ENCODE measurements at regions not wholly inside any gene's neighbourhood (a gene's known extent, or its start where the extent isn't known, plus 50 kb on each side); places are given as distances from the start of the nearest gene placed in this dataset.

- DNase-seq: no peak
Observed at GRCh38 chr10:78870458-78870857, 198.3 kb upstream of the ZMIZ1 start.

GRCh38 chr10:78871796-78872195 lies 197.0 kb upstream of the ZMIZ1 start:
- no peak for DNase-seq

GRCh38 chr10:78873413-78873812 lies 195.4 kb upstream of the ZMIZ1 start:
- DNase-seq: no peak

DNA sequence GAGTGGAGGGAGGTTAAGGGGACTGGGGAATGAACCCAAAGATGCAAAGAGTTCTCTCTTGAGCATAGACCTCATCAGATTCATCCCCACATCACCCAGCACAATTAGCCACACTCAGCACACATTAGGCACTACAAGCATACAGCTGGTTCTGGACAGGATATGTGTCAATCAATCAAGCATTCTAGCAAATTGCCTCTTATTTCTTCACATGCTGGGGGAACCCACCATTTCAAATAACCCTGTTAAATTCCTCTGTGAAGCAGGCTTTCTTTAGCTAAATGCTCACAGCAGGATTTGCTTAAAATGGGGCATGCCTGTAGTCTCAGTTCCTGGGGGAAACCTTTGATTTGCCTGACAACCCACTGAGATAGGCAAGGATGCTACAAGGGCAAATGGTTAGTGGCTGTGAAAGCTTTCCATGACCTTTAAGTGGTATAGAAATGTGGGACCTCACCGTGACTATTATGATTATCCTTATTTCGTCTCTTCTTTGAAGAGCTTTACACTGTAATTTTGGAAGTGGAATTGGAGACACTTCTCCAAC lies 193.4 kb upstream of the ZMIZ1 start:
- DNase-seq: no peak

- no peak for DNase-seq
Observed at GRCh38 chr10:78875932-78876331, 192.8 kb upstream of the ZMIZ1 start.

DNA sequence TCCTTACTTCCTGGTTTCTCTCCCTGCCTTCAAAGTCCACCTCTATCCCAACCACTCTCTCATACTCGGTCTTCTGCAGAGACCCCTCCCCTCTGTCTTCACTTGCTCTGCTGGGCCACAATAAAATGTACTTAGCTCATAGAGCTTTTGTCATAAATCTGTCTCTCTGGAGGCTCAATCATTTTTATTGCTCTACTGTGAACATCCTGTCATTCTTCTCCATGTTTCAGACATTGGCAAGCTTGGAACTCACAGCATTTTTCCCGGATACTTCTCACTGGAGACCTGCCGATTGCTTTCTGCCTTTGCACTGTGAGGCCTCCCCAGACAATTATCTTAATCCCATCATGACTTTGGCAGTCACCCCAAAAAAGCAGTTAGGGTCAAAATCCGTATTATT lies 192.3 kb upstream of the ZMIZ1 start:
- no peak for DNase-seq

DNA sequence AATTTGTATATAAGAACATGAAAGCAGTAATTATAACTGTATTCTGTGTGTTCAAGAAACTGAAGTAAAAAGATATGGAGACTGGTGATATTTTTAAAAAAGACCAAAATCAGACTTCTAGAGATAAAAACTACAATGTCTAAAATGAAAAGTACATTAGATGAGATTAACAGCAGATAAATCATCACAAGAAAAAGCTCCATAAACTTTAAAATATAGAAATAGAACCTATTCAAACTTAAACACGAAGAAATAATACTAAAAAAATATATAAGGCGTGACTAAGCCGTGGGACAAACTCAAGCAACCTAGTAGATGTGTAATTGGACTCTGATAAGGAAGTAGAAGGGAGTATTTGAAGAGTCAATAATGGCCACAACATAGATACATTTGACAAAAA lies 189.1 kb upstream of the ZMIZ1 start:
- no peak for DNase-seq

GRCh38 chr10:78886129-78886528 lies 182.6 kb upstream of the ZMIZ1 start:
- no peak for DNase-seq

GRCh38 chr10:78889536-78890063 lies 179.2 kb upstream of the ZMIZ1 start:
- DNase-seq: no peak

DNA sequence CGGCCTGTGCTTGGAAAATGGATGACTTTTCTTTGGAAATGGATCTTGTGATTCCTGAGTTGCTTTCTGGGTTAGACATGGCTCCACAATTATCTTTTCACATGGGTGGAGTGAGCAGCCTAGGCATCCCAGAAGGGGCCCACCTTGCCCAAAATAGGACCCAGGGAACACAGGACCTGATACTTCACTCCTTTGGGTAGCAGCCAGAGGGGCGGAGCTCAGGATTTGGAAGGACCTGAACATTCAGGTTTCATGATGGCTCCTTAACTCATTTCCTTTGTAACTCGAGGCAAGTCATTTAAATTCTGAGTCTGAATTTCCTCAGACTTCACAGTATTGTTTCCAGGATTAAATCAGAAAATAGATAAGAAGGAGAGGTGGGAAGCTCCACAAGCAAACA lies 178.3 kb upstream of the ZMIZ1 start:
- DNase-seq: no peak

DNA sequence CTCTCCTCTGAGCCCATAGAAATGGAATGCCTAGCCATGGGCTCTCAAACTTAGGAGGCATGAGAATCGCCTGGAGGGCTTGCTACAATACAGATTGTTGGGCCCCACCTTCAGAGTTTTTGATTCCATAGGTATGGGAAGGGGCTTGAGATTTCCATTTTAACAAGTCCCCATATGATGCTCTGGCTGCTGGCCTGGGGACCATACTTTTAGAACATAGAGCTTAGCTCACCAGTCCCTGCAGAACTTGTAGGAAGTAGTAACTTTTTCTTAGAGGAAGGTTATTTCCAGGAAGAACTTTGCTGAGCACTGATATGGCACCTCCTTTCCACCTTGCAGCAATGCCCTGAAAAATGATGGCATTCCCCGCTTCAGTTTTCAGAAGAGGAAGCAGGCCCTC lies 177.0 kb upstream of the ZMIZ1 start:
- DNase-seq: no peak

- no peak for DNase-seq
Observed at GRCh38 chr10:78892338-78893176, 176.2 kb upstream of the ZMIZ1 start.

DNA sequence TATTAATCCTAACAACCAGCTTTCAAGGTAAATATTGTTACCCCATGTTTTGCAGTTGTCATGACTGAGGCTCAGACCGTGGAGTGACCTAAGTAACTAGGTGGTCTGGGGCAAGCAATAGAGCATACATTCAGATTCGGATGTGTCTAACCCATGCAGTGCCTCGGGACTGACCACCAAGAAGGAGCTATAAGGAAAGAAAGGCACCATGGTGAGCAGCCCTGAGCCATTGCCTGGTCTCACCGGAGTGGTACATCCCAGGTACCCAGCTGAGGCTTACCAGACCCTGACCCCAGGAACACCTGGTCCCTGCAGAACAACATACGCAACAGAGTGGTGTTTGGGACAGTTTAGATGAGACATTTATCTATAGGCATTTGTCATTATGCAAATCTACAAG lies 175.5 kb upstream of the ZMIZ1 start:
- no peak for DNase-seq

- no peak for DNase-seq
Observed at GRCh38 chr10:78894089-78894840, 174.5 kb upstream of the ZMIZ1 start.

- no peak for DNase-seq
Observed at GRCh38 chr10:78894841-78895195, 173.9 kb upstream of the ZMIZ1 start.

DNA sequence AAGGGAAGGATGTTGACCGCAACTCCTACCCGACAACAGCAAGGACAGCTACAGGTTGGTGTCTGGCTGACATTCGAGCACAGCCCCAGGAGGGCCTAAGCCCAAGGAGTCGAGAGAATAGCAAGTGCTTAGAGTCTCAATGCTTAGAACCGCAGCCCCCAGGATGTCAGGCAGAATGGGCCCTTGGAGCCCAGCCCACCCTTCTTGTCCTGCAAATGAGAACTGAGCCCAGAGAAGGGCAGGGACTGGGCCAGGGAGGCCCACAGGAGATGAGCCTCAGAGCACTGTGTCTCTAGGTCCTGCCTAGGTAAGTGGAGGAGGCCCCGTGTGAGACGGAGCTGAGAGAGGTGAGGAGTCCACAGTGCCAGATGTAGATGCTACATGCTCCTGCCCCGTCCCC lies 173.3 kb upstream of the ZMIZ1 start:
- no peak for DNase-seq

GRCh38 chr10:78896159-78896928 lies 172.4 kb upstream of the ZMIZ1 start:
- no peak for DNase-seq

GRCh38 chr10:78898341-78899097 lies 170.2 kb upstream of the ZMIZ1 start:
- DNase-seq: no peak

DNA sequence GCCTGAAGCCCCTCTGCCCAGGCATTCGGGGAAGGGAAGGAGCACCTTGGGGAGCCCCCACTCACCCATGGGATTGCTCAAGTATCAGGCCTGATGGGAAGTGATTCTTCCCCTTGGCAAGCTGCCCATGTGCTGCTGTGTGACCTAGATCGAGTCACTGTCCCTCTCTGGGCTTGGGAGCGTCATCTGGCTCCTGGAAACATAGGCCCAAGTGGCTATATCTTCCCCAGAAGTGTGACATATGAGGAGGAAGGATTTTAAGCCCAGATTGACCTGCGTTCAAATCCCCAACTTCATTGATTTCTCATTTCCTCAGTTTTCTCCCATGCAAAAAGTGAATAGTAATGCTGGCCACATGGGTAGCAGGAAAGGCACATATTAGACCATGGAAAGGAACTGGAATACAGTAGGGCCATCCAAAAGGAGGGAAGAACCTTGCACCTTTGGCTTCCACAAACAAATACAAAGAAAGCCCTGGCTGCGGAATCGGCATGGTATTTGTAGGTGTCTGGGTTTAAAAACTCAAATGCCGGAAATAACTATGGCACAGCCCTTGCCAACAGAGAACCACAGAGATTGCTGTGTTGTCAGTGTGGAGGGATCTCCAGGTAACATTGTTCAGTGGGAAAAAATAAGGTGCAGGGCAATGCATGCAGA lies 169.5 kb upstream of the ZMIZ1 start:
- DNase-seq: no peak

- DNase-seq: no peak
Observed at GRCh38 chr10:78899996-78900714, 168.6 kb upstream of the ZMIZ1 start.

Data from CD4-positive, alpha-beta T cell treated with Interferon alpha-2 for 1 hour (primary cell).